H9 (cell line): ENCODE measurements at regions not wholly inside any gene's neighbourhood (a gene's known extent, or its start where the extent isn't known, plus 50 kb on each side); places are given as distances from the start of the nearest gene placed in this dataset.

ENCODE experiments used
- DNase-seq: peaks from one replicate; pipeline ENCODE4 v3.0.0-alpha.2; 2017
- H2AFZ ChIP-seq: one replicate; pipeline ENCODE4 v1.6.1; 2013; ENCODE audit warnings: mild to moderate bottlenecking, low read length, control low read depth, moderate library complexity
- H2AK5ac ChIP-seq: 2 replicates; pipeline ENCODE4 v1.6.1; 2013; ENCODE audit warnings: low read length, control low read depth, mixed read lengths; ENCODE audit not compliant: insufficient read length
- H2BK120ac ChIP-seq: one replicate; pipeline ENCODE4 v1.6.1; 2013; ENCODE audit warnings: low read depth, mild to moderate bottlenecking, low read length, control low read depth, inconsistent platforms; ENCODE audit not compliant: poor library complexity, severe bottlenecking
- H2BK12ac ChIP-seq: 2 replicates; pipeline ENCODE4 v1.6.1; 2013; ENCODE audit warnings: low read length, control low read depth, mixed read lengths, low read depth; ENCODE audit not compliant: insufficient read length
- H2BK15ac ChIP-seq: 2 replicates; pipeline ENCODE4 v1.6.1; 2013; ENCODE audit warnings: low read depth, low read length, control low read depth
- H2BK20ac ChIP-seq: one replicate; pipeline ENCODE4 v1.6.1; 2013; ENCODE audit warnings: low read depth, mild to moderate bottlenecking, low read length, control low read depth, inconsistent platforms; ENCODE audit not compliant: poor library complexity, severe bottlenecking
- H2BK5ac ChIP-seq: 2 replicates; pipeline ENCODE4 v1.6.1; 2013; ENCODE audit warnings: low read length, control low read depth, mixed read lengths; ENCODE audit not compliant: insufficient read length
- H3K14ac ChIP-seq: 2 replicates; pipeline ENCODE4 v1.6.1; 2013; ENCODE audit warnings: low read length, control low read depth; ENCODE audit not compliant: insufficient read depth
- H3K18ac ChIP-seq: 2 replicates; pipeline ENCODE4 v1.6.1; 2013; ENCODE audit warnings: low read depth, mild to moderate bottlenecking, mixed read lengths, low read length, control low read depth; ENCODE audit not compliant: insufficient read length
- H3K23ac ChIP-seq: 2 replicates; pipeline ENCODE4 v1.6.1; 2013; ENCODE audit warnings: low read length, control low read depth, mixed read lengths, low read depth; ENCODE audit not compliant: insufficient read length
- H3K23me2 ChIP-seq: 2 replicates; pipeline ENCODE4 v1.6.1; 2013; ENCODE audit warnings: low read depth, mild to moderate bottlenecking, mixed read lengths, low read length, control low read depth; ENCODE audit not compliant: insufficient read length, poor library complexity, severe bottlenecking
- H3K27ac ChIP-seq: 2 replicates; pipeline ENCODE4 v1.5.1; 2013; ENCODE audit warnings: low read length, control low read depth, mixed read lengths, low read depth; ENCODE audit not compliant: insufficient read length
- H3K27me3 ChIP-seq: 2 replicates; pipeline ENCODE4 v1.6.1; 2013; ENCODE audit warnings: low read length, control low read depth, inconsistent platforms; ENCODE audit not compliant: insufficient read depth
- H3K4ac ChIP-seq: 2 replicates; pipeline ENCODE4 v1.6.1; 2013; ENCODE audit warnings: low read depth, mild to moderate bottlenecking, control low read depth, inconsistent platforms, low read length, moderate library complexity
- H3K4me1 ChIP-seq: 2 replicates; pipeline ENCODE4 v1.6.1; 2013; ENCODE audit warnings: low read length, control low read depth, inconsistent platforms; ENCODE audit not compliant: insufficient read depth
- H3K4me2 ChIP-seq: 2 replicates; pipeline ENCODE4 v1.6.1; 2013; ENCODE audit warnings: low read length, control low read depth, mixed read lengths; ENCODE audit not compliant: insufficient read length, insufficient read depth
- H3K56ac ChIP-seq: 2 replicates; pipeline ENCODE4 v1.6.1; 2013; ENCODE audit warnings: low read depth, mild to moderate bottlenecking, mixed read lengths, low read length, control low read depth; ENCODE audit not compliant: insufficient read length
- H3K79me1 ChIP-seq: 2 replicates; pipeline ENCODE4 v1.6.1; 2013; ENCODE audit warnings: low read depth, mild to moderate bottlenecking, moderate library complexity, low read length, control low read depth, inconsistent platforms; ENCODE audit not compliant: insufficient read depth, poor library complexity, severe bottlenecking
- H3K79me2 ChIP-seq: 2 replicates; pipeline ENCODE4 v1.6.1; 2013; ENCODE audit warnings: low read length, control low read depth, inconsistent platforms; ENCODE audit not compliant: insufficient read depth
- H3K9ac ChIP-seq: 2 replicates; pipeline ENCODE4 v1.6.1; 2013; ENCODE audit warnings: low read length, control low read depth, mixed read lengths; ENCODE audit not compliant: insufficient read length; ENCODE audit errors: extremely low read depth
- H3K9me3 ChIP-seq: one replicate; pipeline ENCODE4 v1.6.1; 2013; ENCODE audit warnings: low read depth, low read length, inconsistent platforms; ENCODE audit not compliant: control insufficient read depth
- H3T11ph ChIP-seq: one replicate; pipeline ENCODE4 v1.6.1; 2013; ENCODE audit warnings: mild to moderate bottlenecking, low read length, control low read depth, inconsistent platforms
- H4K20me1 ChIP-seq: one replicate; pipeline ENCODE4 v1.6.1; 2013; ENCODE audit not compliant: control insufficient read depth, insufficient read length, insufficient read depth
- H4K5ac ChIP-seq: 2 replicates; pipeline ENCODE4 v1.6.1; 2013; ENCODE audit warnings: low read depth, mild to moderate bottlenecking, mixed read lengths, low read length, control low read depth; ENCODE audit not compliant: insufficient read length
- H4K8ac ChIP-seq: replicated peaks from 2 replicates; pipeline ENCODE4 v1.6.1; 2013; ENCODE audit warnings: low read length, control low read depth, mixed read lengths, low read depth; ENCODE audit not compliant: insufficient read length
- H4K91ac ChIP-seq: 2 replicates; pipeline ENCODE4 v1.6.1; 2013; ENCODE audit warnings: low read depth, mild to moderate bottlenecking, moderate library complexity, mixed read lengths, low read length, control low read depth; ENCODE audit not compliant: insufficient read length
- H3K27ac Mint-ChIP-seq, 3 experiments: 2 replicates in 2 of 3; 3 replicates in 1 of 3; pipeline ENCODE4 v1.8.0; 2020 to 2021; ENCODE audit warnings: mixed read lengths in 3 of 3, mild to moderate bottlenecking in 1 of 3, moderate library complexity in 1 of 3
- H3K27me3 Mint-ChIP-seq: 2 replicates; pipeline ENCODE4 v1.8.0; 2021; ENCODE audit warnings: low read depth, mild to moderate bottlenecking, moderate library complexity, mixed read lengths
- H3K36me3 Mint-ChIP-seq, 3 experiments: 2 replicates in 2 of 3; 3 replicates in 1 of 3; pipeline ENCODE4 v1.8.0; 2020 to 2021; ENCODE audit warnings: low read depth in 3 of 3, mixed read lengths in 3 of 3; ENCODE audit not compliant: insufficient read depth in 1 of 3
- H3K4me1 Mint-ChIP-seq, 2 experiments: 2 replicates each; pipeline ENCODE4 v1.8.0; 2020; ENCODE audit warnings: mixed read lengths in 2 of 2
- H3K4me3 Mint-ChIP-seq, 2 experiments: 2 replicates in 1 of 2; 3 replicates in 1 of 2; pipeline ENCODE4 v1.8.0; 2020 to 2021; ENCODE audit warnings: mild to moderate bottlenecking in 2 of 2, mixed read lengths in 2 of 2, moderate library complexity in 1 of 2
- H3K9me3 Mint-ChIP-seq, 2 experiments: 2 replicates in 1 of 2; 3 replicates in 1 of 2; pipeline ENCODE4 v1.8.0; 2020; ENCODE audit warnings: mild to moderate bottlenecking in 2 of 2, mixed read lengths in 2 of 2, moderate library complexity in 1 of 2
- CTCF ChIP-seq: fragments of 200-600 bp; sonication (generic); conservative IDR thresholded peaks from 3 replicates; pipeline ENCODE4 v1.8.0; 2021; ENCODE audit warnings: antibody characterized with exemption, mild to moderate bottlenecking
- WGBS: extraction: QIAGEN DNeasy Blood & Tissue Kit; methylation state at CpG from one replicate; pipeline ENCODE4 v1.1.7; 2013; ENCODE audit warnings: missing lambda C conversion rate, low lambda C conversion rate, mixed read lengths; ENCODE audit not compliant: insufficient read length; ENCODE audit errors: extremely low coverage; 5-methylcytosine and 5-hydroxymethylcytosine counted together

GRCh38 chr6:165818200-165818599, 155.2 kb upstream of the PDE10A start:
- no peak overlapping the region for H4K8ac ChIP-seq
- no peak for DNase-seq
- H2AK5ac ChIP-seq = no peak overlapping the region
- H3K14ac ChIP-seq = no peak overlapping the region
- no peak overlapping the region; a peak in 1 of 7 replicates for H3K27ac Mint-ChIP-seq
- H3K27me3 ChIP-seq = no peaks in the 10 kb centered on the region
- H2AFZ ChIP-seq = no peak overlapping the region
- no peak overlapping the region for H2BK20ac ChIP-seq
- no peaks in the 10 kb centered on the region for H3K79me2 ChIP-seq
- no peak overlapping the region for H2BK120ac ChIP-seq
- H2BK5ac ChIP-seq = no peak overlapping the region
- H2BK15ac ChIP-seq = no peak overlapping the region
- H4K91ac ChIP-seq = no peak overlapping the region
- peaks cover 15% of the 10 kb centered on the region; the same call in 1 of the 2 replicates for H3K4me1 ChIP-seq
- H3K79me1 ChIP-seq = no peaks in the 10 kb centered on the region
- no peaks in the 10 kb centered on the region for H3K9me3 ChIP-seq
- H3T11ph ChIP-seq = no peak overlapping the region
- no peak overlapping the region for H3K18ac ChIP-seq
- peaks cover 44 to 45% of the 10 kb centered on the region in 2 experiments for H3K4me1 Mint-ChIP-seq
- H3K4me2 ChIP-seq = no peak overlapping the region
- no peaks in the 10 kb centered on the region for H4K20me1 ChIP-seq
- H3K36me3 Mint-ChIP-seq = no peaks in the 10 kb centered on the region
- peak overlapping the region; percentile 69 for H4K5ac ChIP-seq
- H3K4me3 Mint-ChIP-seq = peak overlapping the region in 1 of 2 experiments; percentile 16; a peak in 2 of 5 replicates
- H3K9me3 Mint-ChIP-seq = no peaks in the 10 kb centered on the region; a peak in 1 of 5 replicates
- no peak for TF ChIP-seq CTCF
- no peak overlapping the region for H3K9ac ChIP-seq
- no peak overlapping the region for H3K4ac ChIP-seq
- no peak overlapping the region for H3K23ac ChIP-seq
- no peak overlapping the region for H3K56ac ChIP-seq
- H3K27ac ChIP-seq = peak overlapping the region; percentile 22
- WGBS = no CpG with 5 or more reads among the region's 4 CpGs
- peaks cover 12% of the 10 kb centered on the region for H3K27me3 Mint-ChIP-seq
- no peak overlapping the region for H2BK12ac ChIP-seq
- H3K23me2 ChIP-seq = no peaks in the 10 kb centered on the region
